HG02678 (cell line): ENCODE measurements at regions not wholly inside any gene's neighbourhood (a gene's known extent, or its start where the extent isn't known, plus 50 kb on each side); places are given as distances from the start of the nearest gene placed in this dataset.
"Not testable (repeated sequence)": the region's sequence is repeated elsewhere in the genome, so short reads cannot be mapped to it uniquely, and the experiment has no call there.

ENCODE experiments used
- ATAC-seq: cut with Tn5 transposase; IDR thresholded peaks from one replicate; pipeline ENCODE4 v1.9.1; 2021; ENCODE audit warnings: mild to moderate bottlenecking, moderate library complexity; ENCODE audit not compliant: unreplicated experiment

DNA sequence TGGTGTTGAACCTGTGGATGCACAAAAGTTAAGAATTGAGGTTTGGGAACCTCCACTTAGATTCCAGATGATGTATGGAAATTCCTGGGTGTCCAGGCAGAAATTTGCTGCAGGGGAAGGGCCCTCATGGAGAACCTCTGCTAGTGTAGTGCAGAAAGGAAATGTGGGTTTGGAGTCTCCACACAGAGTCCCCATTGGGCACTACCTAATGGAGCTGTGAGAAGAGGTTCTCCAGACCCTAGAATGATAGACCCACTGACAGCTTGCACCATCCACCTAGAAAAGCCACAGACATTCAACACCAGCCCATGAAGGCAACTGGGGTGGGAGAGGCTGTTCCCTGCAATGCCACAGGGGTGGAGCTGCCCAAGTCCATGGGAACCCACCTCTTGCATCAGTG, 1032.8 kb upstream of the EPHA6 start:
- ATAC-seq, result no peak

- no peak for ATAC-seq
Observed at GRCh38 chr3:95789111-95789510, 1025.3 kb upstream of the EPHA6 start.

DNA sequence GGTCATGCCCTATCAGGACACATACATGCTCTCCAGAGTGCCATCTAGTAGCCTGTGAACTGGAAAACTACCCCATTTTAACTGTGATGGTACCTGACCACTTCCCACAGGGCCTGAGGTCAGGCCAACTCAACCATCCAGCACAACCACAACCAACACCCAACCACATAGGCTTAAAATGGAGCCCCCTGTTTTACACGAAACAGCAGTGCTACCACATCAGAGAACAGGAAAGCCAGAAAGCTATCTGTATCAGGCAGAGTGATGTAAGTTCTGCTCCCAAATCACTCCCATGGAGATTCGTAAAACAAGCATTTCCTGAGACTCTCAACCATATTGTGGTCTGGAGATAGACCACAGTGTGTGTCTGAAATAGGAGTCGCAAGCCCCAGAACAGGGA, 1017.3 kb upstream of the EPHA6 start:
- ATAC-seq, result no peak

DNA sequence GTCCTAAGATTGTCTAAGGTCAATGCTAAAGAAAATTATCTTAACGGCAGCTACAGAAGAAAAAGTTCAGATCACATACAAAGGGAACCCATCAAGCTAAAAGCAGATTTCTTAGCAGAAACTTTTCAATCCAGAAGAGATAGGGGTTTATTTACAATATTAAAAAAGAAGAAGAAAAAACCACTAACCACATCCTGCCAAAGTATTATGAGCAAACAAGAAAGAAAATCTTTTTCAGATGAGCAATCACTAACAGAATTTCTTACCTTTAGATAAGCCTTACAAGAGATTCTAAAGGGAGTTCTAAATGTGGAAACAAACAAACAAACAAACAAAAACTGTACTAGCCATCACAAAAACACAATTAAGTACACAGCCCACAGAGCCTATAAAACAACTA, 1015.8 kb upstream of the EPHA6 start:
- no peak for ATAC-seq

- ATAC-seq, result no peak
Observed at GRCh38 chr3:95810462-95810861, 1003.9 kb upstream of the EPHA6 start.

GRCh38 chr3:95813244-95813643, 1001.1 kb upstream of the EPHA6 start:
- ATAC-seq, result no peak

GRCh38 chr3:95815828-95816227, 998.6 kb upstream of the EPHA6 start:
- ATAC-seq, result no peak

DNA sequence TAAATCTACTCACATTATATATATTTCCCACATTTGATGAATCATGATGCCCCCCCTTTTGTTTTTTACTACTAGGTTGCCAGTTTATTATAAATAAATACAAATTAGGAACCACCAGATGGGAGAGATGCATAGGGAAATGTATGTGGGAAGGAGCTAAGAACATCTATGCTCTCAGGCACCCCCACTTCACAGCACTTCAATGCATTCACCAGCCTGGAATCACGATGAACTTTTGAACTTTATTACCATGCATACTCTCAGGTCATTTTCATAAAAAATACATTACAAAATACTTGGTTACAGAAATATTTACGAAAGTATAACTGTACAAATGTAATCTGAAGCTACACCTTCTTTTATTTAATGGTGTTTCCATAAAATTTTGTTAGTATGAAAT, 988.0 kb upstream of the EPHA6 start:
- no peak for ATAC-seq

DNA sequence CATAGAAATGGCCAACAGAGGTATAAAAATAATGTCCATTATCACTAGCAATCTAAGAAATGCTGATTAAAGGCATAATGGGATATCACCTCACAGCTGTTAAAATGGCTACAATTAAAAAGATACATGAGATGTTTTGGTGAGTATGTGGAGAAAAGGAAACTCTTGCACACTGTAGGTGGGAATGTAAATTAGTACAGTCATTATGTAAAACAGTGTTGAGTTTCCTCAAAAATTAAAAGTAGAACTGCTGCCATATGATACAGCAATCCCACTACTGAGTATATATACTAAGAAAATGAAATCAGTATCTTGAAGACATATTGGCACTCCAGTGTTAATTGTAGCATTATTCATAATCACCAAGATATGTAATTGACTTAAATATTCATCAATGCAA, 982.2 kb upstream of the EPHA6 start:
- ATAC-seq, result no peak

GRCh38 chr3:95860628-95861027, 953.8 kb upstream of the EPHA6 start:
- ATAC-seq, result not testable (repeated sequence)

- ATAC-seq, result no peak
Observed at GRCh38 chr3:95883801-95884200, 930.6 kb upstream of the EPHA6 start.

DNA sequence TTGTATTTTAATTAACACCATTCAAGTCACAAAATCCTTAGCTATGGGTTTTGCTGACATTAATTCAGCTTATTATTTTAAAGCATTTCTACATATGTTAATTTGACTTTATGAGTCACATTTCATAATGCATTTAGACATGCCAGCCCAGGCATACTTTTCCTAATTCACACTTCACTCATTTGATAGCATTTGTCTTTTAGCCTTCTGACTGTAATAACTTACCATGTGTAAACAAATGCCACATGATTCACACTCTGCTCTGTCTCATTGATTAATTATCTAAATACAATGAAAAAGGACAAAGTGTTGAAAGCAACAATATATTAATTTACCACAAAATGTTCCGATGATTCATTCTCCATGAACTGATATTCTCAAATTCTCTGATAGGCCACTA, 927.8 kb upstream of the EPHA6 start:
- no peak for ATAC-seq

DNA sequence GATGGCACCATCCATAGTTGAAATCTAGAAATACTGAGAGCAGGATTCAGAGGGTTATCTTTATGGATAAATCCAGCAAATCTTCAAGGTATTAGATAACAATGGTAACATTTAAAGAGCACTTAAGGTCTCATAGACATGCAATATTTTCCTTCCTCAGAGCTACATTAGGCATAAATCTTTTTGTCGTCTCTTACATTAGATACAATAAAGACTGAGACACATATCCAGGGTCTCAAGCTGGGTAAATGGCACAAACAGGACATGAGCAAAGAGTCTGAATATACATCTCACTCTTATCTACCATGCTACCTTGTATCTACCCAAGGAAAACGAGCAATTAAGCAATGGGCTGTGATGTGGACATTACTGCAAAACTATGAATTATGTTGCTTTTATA, 927.3 kb upstream of the EPHA6 start:
- ATAC-seq, result no peak

GRCh38 chr3:95894820-95895219, 919.6 kb upstream of the EPHA6 start:
- no peak for ATAC-seq

DNA sequence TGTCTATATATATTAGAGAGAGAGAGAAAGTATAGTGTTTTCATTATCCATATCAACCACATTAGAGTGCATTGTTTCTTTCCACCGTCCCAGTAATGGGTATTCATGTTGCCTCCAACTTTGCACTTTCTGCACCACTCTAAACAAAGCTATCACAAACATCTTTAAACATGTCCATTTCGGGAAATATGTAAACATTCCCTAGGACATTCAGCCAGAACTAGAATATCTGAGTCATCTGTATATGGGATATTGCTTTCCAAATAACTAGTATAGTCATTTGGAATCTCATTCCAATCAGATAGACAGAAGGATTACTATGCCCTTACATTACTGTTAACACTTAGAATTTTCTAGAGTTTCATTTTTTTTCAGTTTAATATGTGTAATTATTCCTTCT, 914.9 kb upstream of the EPHA6 start:
- no peak for ATAC-seq

- no peak for ATAC-seq
Observed at GRCh38 chr3:95899911-95900310, 914.5 kb upstream of the EPHA6 start.

DNA sequence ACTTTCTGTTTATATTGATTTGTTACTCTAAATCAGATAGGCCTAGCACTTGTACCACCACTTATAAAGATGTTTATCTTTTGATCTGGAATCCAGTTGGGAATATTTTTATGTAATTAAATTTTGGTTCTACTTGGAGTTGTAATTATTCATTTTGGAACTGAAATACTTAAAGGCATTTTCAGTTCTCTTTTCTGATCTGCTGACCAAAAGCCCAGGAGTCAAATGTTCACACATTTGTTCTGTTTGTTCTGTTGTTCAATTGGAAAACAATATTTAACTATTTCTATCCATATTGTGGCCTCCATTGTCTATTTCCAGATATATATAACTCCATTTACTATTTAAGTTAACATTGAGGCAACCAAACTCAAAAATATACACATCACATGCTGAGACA, 912.4 kb upstream of the EPHA6 start:
- no peak for ATAC-seq

DNA sequence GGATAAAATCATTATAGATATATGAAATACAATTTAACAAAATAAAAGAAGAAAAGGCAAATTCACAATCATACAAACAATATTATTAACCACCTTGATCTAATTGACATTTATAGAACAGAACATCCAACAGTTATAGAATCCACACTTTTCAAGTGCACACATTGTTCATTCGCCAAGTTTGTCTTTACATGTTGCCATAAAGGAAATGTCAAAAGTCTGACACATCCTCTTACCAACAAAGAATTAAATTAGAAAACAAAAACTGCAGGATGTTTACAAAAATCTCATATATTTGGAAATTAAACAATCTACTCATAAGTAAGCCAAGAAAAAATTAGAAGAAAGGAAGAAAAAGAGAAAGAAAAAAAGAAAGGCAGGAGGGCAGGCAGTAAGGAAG, 909.2 kb upstream of the EPHA6 start:
- ATAC-seq, result no peak

- ATAC-seq, result no peak
Observed at GRCh38 chr3:95911767-95912166, 902.6 kb upstream of the EPHA6 start.

GRCh38 chr3:95923496-95924210, 890.7 kb upstream of the EPHA6 start:
- ATAC-seq, result no peak

- ATAC-seq, result no peak
Observed at GRCh38 chr3:95926904-95927501, 887.4 kb upstream of the EPHA6 start.

GRCh38 chr3:95934181-95934580, 880.2 kb upstream of the EPHA6 start:
- ATAC-seq, result no peak

DNA sequence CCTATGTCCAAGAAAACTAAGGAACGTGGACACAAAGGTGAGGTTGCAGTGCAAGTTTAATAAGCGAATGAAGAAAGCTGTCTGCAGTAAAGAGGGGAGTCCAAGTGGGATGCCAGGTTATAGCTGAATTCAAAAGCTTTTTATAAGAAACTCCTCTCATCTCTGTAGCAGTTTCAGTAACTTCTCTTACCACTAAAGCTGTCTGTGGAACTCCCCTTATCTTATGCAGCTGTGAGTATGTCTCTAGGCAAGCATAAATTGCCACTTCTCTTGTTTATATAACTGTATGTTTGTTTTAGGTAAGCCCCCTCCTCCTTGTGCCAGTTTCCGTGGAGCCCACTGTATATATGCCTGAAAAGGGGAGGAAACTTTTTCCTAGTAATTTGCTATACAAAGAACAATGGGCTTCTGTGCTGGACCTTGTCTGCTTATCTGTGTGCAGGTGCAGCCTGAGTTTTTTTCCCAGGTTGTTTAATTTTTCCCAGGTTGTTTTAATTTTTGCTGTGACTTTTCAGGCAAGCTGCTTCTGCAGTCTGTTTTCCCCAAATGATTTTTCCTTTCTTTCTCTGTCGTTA, 875.1 kb upstream of the EPHA6 start:
- ATAC-seq, result no peak
